Activated CD4-positive, alpha-beta T cell treated with anti-CD3 and anti-CD28 coated beads, Interleukin-10, Interleukin-2, amounts not matched to agents 100 ng/mL and 50 ng/mL, durations not matched to agents 16 hours and 8 hours (primary cell): ENCODE measurements at regions not wholly inside any gene's neighbourhood (a gene's known extent, or its start where the extent isn't known, plus 50 kb on each side); places are given as distances from the start of the nearest gene placed in this dataset.

Experiments used
- DNase-seq: peaks from one replicate; pipeline ENCODE4 v3.0.0-alpha.2; 2020

DNA sequence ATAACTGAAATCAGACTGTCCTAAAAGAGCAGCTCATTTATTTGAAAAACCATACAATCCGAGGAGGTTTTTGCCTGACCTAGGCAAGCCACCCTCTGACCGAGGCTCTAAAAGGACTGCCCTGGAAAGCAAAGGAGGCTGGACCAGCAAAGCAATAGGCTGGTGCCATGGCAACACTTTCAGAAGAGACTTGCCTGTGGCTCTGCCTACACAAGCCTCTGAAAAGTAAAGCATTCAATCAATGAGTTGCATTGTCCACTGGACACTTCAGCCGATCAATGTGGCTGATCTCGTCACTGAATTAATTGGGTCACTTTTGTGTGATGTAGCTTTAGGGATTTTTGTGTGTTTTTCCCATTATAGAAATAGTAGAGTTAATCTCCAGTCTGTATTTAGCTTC lies 99.1 kb upstream of the SEMA6D start:
- DNase-seq, result no peak

DNA sequence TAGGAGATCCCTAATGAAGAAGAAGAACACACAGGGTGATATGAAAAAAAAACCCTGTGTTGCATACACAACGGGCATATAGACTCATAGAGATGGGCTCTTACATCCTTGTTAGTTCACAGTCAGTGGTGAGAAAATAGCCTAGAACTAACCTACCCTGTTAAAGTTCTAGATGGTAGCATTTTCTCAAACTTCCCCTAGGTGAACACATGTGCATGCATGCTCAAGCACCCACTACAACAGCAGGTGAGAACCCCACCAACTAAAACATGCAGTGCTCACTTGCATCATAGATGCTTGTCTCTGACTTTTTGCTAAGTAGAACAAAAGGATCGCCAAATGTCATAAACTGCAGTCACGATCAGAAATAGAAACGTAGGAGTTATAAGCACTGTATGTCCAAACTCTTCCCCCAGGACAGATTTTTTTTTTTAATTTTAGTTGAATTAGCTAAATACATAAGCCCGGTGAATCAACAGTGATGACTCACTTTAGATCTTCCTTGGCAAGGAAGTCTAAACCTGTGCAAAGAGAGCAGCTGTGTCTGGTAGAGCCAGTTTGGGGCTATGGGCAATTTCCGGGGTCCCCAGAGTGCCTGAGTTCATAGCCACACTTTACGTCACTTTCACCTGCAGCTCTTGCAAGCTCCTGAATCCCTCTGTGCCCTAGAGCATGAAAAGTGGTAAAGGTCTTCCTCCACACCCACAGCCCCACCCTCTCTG lies 96.2 kb upstream of the SEMA6D start:
- no peak for DNase-seq

DNA sequence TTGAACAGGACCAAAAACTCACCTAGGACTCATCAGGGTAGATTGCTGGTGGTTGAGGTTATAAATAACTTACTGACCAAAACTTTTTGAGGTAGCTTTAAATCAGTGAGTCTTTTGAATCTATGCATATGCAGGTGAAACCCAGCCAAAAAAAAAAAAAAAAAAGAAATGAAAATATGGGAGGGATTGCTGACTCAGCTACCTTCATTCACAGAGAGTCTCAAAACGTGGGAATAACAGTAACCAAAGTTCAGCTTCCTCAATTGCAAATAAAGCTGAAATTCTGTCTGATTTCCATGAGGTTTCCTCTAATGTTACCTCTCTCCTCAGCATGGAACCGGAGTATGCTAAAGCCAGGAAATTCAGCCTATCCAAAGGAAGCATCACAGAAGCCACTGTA lies 95.2 kb upstream of the SEMA6D start:
- DNase-seq, result no peak

DNA sequence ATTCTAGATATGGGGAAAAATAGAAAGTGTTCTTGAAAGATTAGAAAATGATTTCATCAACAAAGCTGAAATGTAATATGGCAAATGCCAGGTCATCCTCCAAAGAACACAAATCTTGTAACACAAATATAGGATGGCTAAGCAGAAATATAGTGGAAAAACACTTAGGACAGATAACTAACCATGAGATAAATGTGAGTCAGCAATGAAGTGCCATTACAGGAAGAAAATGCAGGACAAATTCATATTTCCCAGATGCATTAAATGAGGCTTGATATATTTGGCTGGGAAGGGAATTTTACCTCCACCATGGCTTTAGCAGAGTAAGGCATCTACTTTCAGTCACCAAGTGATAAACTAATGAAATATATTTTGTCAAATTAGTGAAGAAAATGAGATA lies 92.8 kb upstream of the SEMA6D start:
- no peak for DNase-seq

DNA sequence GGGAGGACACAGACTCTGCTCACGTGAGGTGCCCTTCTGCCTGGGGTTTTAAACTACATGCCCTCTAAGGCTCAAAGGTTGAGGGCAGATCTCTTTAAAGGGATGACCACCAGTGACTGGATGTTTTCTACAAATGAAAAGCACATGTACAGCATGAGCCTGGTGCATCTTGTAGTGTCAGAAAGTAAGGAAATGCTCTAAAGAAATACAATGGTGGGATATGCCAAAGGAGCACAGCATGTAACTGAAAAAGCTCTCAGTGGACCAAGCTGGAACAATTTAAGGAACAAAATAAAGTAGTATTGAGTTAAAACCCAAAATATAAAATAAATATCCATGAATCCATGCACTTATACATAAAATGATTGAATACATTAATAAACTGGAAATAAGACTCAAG lies 78.3 kb upstream of the SEMA6D start:
- DNase-seq, result no peak

DNA sequence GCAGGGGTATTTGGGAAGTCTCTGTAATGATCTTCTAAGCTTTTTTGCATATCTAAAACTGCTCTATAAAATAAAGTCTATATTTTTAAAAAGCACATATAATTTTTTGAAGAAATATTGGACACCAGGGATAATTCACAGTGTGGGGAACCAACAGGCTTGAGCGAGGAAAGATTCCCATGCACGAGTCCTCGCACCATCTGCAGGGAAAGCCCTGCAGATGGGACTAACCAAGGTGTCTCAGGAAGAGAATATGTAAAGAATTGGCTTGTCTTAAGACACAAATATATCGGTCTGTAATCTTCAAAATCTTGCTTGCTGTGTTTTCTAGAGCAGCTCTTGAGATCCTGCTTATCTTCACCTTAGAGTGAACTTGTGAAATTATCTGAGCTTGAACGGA lies 77.2 kb upstream of the SEMA6D start:
- no peak for DNase-seq

DNA sequence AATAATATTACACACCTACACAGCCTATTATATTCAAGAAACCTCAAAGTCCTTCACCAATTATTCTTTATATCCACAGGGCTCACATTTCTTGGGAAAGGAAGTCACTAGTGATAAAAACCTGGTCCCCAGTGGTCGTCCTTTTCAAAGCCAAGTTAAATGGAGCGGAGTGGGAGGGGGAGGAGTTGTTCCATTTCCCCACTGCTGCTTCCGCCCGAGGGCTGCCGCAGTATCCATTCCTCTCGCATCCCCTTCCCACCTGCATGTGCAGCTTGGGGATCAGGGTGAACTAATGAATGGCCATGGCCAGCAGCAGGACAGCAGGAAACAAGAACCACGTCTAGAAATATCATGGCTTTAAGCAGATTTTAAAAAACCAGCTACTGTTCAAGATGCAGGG lies 76.4 kb upstream of the SEMA6D start:
- no peak for DNase-seq

DNA sequence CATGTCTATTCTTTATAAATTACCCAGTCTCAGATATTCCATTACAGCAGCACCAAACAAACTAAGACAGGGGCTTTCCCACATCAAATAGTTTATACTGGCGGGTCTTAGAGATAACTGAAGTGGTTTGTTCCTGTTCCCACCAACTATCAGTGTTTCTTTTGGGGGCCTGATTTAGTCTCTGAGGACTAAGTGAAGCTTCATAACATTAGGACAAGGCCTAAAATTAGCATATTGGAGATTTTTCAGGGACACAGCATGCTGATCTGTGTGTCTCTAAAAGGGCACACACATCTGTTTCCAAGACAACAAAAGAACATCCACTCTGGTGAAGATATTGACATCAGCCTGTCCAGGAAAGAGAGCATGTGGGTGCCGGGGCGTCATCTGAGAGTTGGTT lies 72.6 kb upstream of the SEMA6D start:
- no peak for DNase-seq

DNA sequence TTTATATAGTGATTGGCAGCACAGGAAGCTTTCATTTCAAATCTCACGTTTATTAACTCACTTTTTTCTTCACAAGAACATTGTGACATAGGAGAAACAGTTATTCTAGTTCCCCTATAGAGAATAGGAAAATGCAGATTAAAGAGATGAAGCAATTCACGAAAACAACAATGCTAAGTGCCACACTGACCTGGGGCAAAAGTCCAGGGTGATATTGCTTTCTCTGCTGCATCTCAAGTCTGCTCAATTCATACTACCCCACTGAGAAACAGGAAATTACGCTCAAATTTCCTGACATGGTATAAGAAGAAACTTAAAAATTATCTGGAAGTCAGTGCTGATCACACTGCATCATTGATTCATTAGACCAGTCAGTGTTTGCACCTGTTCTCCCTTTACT lies 66.7 kb upstream of the SEMA6D start:
- DNase-seq, result no peak

DNA sequence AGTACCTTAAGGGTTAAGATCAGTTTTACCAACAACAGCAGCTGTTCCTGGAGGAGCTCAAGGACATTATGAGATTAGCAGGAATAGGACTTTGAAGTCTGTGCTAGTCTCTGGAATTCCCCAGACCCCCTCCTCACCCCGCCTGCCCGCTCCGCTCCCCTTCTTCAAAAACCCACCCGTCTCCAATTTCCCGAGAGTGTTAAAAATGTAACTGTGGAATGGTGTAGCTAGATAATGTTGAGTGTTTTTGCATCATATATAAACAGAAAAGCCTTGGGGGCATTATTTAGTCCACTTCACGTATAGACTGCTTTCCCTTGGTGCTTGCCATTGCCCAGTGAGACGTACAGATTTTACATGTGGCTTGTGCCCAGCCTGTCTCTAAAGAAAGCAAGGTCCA lies 65.0 kb upstream of the SEMA6D start:
- DNase-seq, result no peak

DNA sequence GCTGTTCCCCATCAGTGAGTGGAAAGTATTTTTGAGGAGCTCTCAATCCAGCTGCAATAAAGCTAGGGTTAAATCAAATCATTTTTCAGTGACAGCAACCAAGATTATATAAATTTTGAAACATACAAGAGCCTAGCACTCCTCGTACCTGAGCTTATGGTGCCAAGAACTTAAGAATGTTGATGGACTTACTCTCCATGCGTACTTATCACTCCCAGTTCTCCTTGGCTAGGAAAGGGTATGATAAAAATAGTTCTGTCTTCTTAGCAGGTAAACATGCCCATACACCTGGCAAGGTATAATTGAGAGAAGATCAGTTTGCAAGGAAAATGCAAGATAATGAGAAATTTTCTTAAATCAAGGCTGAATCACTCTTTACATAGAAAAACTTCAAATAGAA lies 64.5 kb upstream of the SEMA6D start:
- no peak for DNase-seq

DNA sequence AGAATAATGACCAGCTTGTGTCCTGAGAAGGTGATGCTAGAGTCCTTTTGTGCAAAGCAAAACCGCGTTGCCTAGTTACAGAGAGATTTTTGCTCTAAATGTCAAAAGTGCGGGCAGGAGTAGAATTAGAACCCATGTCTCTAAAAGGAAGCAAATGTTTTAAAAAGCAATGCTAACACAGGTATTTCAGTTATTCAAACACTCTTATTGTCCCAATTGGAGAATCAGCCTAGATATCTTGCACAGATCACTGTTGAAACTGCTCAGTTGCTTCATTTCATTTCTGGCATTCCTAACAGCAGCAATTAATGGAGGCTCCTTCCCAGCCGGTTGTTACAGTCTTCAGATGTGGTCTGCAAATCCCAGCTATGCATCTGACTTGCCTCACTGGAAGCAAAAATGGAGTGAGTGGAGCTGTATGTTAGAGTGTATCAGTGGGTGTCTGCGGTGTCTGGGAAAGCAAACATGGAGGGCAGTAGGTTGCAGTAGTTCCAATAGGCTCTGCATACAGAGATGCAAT lies 55.6 kb upstream of the SEMA6D start:
- DNase-seq, result no peak

DNA sequence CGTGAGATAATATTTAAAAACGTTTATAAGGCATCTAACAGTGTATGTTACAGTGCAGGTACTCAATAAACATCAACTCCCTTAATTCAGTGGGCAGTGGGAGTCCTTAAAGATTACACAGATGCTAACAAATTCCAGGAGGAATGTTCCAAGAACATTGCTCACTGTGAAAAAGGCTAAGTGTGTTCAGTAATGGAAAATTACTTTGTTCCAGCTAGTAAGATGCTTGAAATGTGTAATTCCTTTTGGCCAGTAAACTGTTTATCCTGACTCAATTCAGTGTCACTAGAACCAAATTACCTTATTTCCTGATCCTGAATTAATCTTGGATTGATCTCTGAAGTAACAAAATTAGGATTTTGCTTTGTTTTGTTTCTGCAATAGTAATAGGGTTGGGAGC lies 54.2 kb upstream of the SEMA6D start:
- no peak for DNase-seq
